ENCODE measurements at regions not wholly inside any gene's neighbourhood (a gene's known extent, or its start where the extent isn't known, plus 50 kb on each side); places are given as distances from the start of the nearest gene placed in this dataset.

GRCh38 chr15:31236184-31237042 is 90.2 kb upstream of the KLF13 start:
- TF ChIP-seq CTCF (conservative IDR thresholded peaks at IDR 0.05; ENCODE audit: low read length) = no peak; the same call in 1 of the 2 replicates
- no peak for TF ChIP-seq EZH2phosphoT487 (IDR thresholded peaks at IDR 0.05; ENCODE audit: borderline replicate concordance, low read depth, low read length)

Measured in OCI-LY7 (cell line).